Caco-2 (cell line): ENCODE measurements at regions not wholly inside any gene's neighbourhood (a gene's known extent, or its start where the extent isn't known, plus 50 kb on each side); places are given as distances from the start of the nearest gene placed in this dataset.

Experiments
- BruUV-seq: library from RNA; stranded (reverse); fragments of 400-500 nt; replicated peaks from 2 replicates; lab custom pipeline; 2021; lab: Mats Ljungman, UMichigan
- CTCF ChIA-PET: fragments of 300-600 bp; sonication (Branson Sonifier 250); formaldehyde crosslinking; loops from one replicate; lab custom pipeline; 2022; ENCODE audit warnings: antibody characterized with exemption; lab: Charles Lee
- POLR2A ChIA-PET: fragments of 300-600 bp; sonication (Branson Sonifier 250); formaldehyde crosslinking; loops from one replicate; lab custom pipeline; 2022; ENCODE audit warnings: antibody characterized with exemption; lab: Charles Lee
- DNase-seq, 2 experiments: peaks; one replicate each; pipeline versions ENCODE4 v3.0.0 to v3.0.0-alpha.2; 2020 to 2022
- H3K27me3 ChIP-seq: replicated peaks from 2 replicates; pipeline ENCODE4 v1.6.0; 2011; ENCODE audit warnings: low read length; ENCODE audit not compliant: control insufficient read depth, insufficient read depth
- H3K36me3 ChIP-seq: 2 replicates; pipeline ENCODE4 v1.5.1; 2011; ENCODE audit warnings: low read length; ENCODE audit not compliant: control insufficient read depth, insufficient read depth
- H3K4me1 ChIP-seq: fragments of 250-450 bp; sonication (Bioruptor Pico); 2 replicates; pipeline ENCODE4 v1.5.1; 2020; ENCODE audit warnings: mild to moderate bottlenecking
- H3K4me3 ChIP-seq: 2 replicates; pipeline ENCODE4 v1.5.1; 2011; ENCODE audit warnings: low read depth, mild to moderate bottlenecking, control low read depth, low read length
- H3K9me3 ChIP-seq: fragments of 250-450 bp; sonication (Bioruptor Pico); 2 replicates; pipeline ENCODE4 v1.5.1; 2020; ENCODE audit warnings: mild to moderate bottlenecking, moderate library complexity
- H3K27ac Mint-ChIP-seq: one replicate; pipeline ENCODE4 v1.8.0; 2022; ENCODE audit warnings: mixed read lengths; ENCODE audit not compliant: unreplicated experiment
- H3K27me3 Mint-ChIP-seq: one replicate; pipeline ENCODE4 v1.8.0; 2022; ENCODE audit warnings: mixed read lengths; ENCODE audit not compliant: insufficient read depth, unreplicated experiment
- H3K36me3 Mint-ChIP-seq: one replicate; pipeline ENCODE4 v1.8.0; 2022; ENCODE audit warnings: mild to moderate bottlenecking, mixed read lengths; ENCODE audit not compliant: insufficient read depth, unreplicated experiment
- H3K4me1 Mint-ChIP-seq: one replicate; pipeline ENCODE4 v1.8.0; 2022; ENCODE audit warnings: low read depth, mixed read lengths; ENCODE audit not compliant: unreplicated experiment
- H3K4me3 Mint-ChIP-seq: one replicate; pipeline ENCODE4 v1.8.0; 2022; ENCODE audit warnings: mild to moderate bottlenecking, moderate library complexity, mixed read lengths; ENCODE audit not compliant: unreplicated experiment
- H3K9me3 Mint-ChIP-seq: one replicate; pipeline ENCODE4 v1.8.0; 2022; ENCODE audit warnings: mixed read lengths; ENCODE audit not compliant: unreplicated experiment
- intact Hi-C: fragments of 100-400 bp; cut with micrococcal nuclease; formaldehyde crosslinking; loops from one replicate; pipeline ENCODE4 v1.10.0; 2022; ENCODE audit not compliant: unreplicated experiment
- TF ChIP-seq, protein P1 (sequence below), 2 experiments: fragments of 200-600 bp in 1 of 2; IDR thresholded peaks; 1 replicate in 1 of 2; 2 replicates in 1 of 2; pipeline versions ENCODE4 v1.5.1 to v1.8.0; 2011 to 2022; ENCODE audit warnings: antibody characterized with exemption in 1 of 2, control low read depth in 1 of 2, inconsistent platforms in 1 of 2, low read depth in 1 of 2, low read length in 1 of 2, mild to moderate bottlenecking in 1 of 2, moderate library complexity in 1 of 2; ENCODE audit not compliant: insufficient read depth in 1 of 2, severe bottlenecking in 1 of 2, unreplicated experiment in 1 of 2

GRCh38 chr1:201715801-201716741 is 112.9 kb upstream of the IPO9 start:
- BruUV-seq, result no TSS peak
- Mint-ChIP-seq H3K36me3 (no peaks in the 10 kb centered on the region), H3K27ac (no peak overlapping the region), H3K9me3 (no peaks in the 10 kb centered on the region), H3K4me1 (no peaks in the 10 kb centered on the region), H3K27me3 (peaks cover 20% of the 10 kb centered on the region), H3K4me3 (no peak overlapping the region)
- CTCF ChIA-PET, result interaction anchor here (1.0 to 2.1 kb wide), 2 partner anchors 77 to 268 kb away, joined by 3 to 5 read pairs; no protein-coding TSS in a partner anchor
- Histone ChIP-seq H3K27me3 (no peaks in the 10 kb centered on the region), H3K4me3 (no peak overlapping the region), H3K9me3 (no peaks in the 10 kb centered on the region), H3K4me1 (0 out of 2 replicates have a peak, but pooled peaks cover 8% of the 10 kb centered on the region), H3K36me3 (no peaks in the 10 kb centered on the region)
- TF ChIP-seq, protein P1, sequence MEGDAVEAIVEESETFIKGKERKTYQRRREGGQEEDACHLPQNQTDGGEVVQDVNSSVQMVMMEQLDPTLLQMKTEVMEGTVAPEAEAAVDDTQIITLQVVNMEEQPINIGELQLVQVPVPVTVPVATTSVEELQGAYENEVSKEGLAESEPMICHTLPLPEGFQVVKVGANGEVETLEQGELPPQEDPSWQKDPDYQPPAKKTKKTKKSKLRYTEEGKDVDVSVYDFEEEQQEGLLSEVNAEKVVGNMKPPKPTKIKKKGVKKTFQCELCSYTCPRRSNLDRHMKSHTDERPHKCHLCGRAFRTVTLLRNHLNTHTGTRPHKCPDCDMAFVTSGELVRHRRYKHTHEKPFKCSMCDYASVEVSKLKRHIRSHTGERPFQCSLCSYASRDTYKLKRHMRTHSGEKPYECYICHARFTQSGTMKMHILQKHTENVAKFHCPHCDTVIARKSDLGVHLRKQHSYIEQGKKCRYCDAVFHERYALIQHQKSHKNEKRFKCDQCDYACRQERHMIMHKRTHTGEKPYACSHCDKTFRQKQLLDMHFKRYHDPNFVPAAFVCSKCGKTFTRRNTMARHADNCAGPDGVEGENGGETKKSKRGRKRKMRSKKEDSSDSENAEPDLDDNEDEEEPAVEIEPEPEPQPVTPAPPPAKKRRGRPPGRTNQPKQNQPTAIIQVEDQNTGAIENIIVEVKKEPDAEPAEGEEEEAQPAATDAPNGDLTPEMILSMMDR (IDR thresholded peaks at IDR 0.05; ENCODE audit: insufficient read depth in 1 of 2, low read depth in 1 of 2, low read length in 1 of 2, severe bottlenecking in 1 of 2, unreplicated experiment in 1 of 2), result no peak
- no peak for DNase-seq
- intact Hi-C loops, result no loop called here
- POLR2A ChIA-PET, result no interaction called here

- TF ChIP-seq, protein P1 (IDR thresholded peaks at IDR 0.05; ENCODE audit: insufficient read depth in 1 of 2, low read depth in 1 of 2, low read length in 1 of 2, severe bottlenecking in 1 of 2, unreplicated experiment in 1 of 2), result no peak
- intact Hi-C loops, result no loop called here
- H3K9me3 Mint-ChIP-seq, result no peaks in the 10 kb centered on the region
- no peaks in the 10 kb centered on the region for H3K4me1 Mint-ChIP-seq
- no peaks in the 10 kb centered on the region for H3K36me3 Mint-ChIP-seq
- H3K9me3 ChIP-seq, result no peaks in the 10 kb centered on the region
- DNase-seq, result no peak
- POLR2A ChIA-PET, result no interaction called here
- H3K27ac Mint-ChIP-seq, result no peak overlapping the region
- H3K4me3 Mint-ChIP-seq, result no peak overlapping the region
- BruUV-seq, result no TSS peak
- no peak overlapping the region for H3K4me3 ChIP-seq
- H3K27me3 ChIP-seq, result no peaks in the 10 kb centered on the region
- H3K27me3 Mint-ChIP-seq, result peaks cover 21% of the 10 kb centered on the region
- CTCF ChIA-PET, result interaction anchor here (2.1 kb wide), 1 partner anchor 76 kb away, joined by 5 read pairs; no protein-coding TSS in a partner anchor
- no peaks in the 10 kb centered on the region for H3K36me3 ChIP-seq
- 0 out of 2 replicates have a peak, but pooled peaks cover 8% of the 10 kb centered on the region for H3K4me1 ChIP-seq
These were observed 112.2 kb upstream of the IPO9 start for GRCh38 chr1:201716742-201717135.

DNA sequence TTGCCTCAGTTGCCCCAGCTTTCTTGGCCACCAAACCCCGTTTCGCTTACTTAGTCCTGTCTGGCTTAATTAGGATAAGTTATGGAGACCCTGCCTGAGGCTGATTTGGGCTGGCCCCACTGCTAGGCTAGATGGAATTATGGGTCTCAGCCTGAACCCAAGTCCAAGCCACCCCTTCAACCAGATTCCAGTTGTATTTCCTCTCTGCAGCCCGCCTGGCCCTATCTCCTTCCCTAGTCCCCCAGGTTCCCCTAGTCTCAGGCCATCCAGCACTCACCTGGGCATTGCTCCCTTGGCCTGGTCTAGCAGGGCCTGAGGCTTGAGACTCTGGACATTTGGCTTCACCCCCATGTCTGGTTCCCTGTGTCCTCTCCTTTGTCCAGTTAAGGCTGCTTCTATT is 111.7 kb upstream of the IPO9 start:
- Mint-ChIP-seq H3K4me1 (no peaks in the 10 kb centered on the region), H3K4me3 (no peak overlapping the region), H3K27me3 (peaks cover 22% of the 10 kb centered on the region), H3K27ac (no peak overlapping the region), H3K9me3 (no peaks in the 10 kb centered on the region), H3K36me3 (no peaks in the 10 kb centered on the region)
- DNase-seq, result no peak
- H3K27me3 ChIP-seq, result no peaks in the 10 kb centered on the region
- H3K9me3 ChIP-seq, result no peaks in the 10 kb centered on the region
- H3K36me3 ChIP-seq, result no peaks in the 10 kb centered on the region
- intact Hi-C loops, result no loop called here
- ChIA-PET CTCF (interaction anchor here (0.8 kb wide), 1 partner anchor 75 kb away, joined by 3 read pairs; no protein-coding TSS in a partner anchor), POLR2A (no interaction called here)
- TF ChIP-seq, protein P1 (IDR thresholded peaks at IDR 0.05; ENCODE audit: insufficient read depth in 1 of 2, low read depth in 1 of 2, low read length in 1 of 2, severe bottlenecking in 1 of 2, unreplicated experiment in 1 of 2), result no peak
- 0 out of 2 replicates have a peak, but pooled peaks cover 8% of the 10 kb centered on the region for H3K4me1 ChIP-seq
- BruUV-seq, result no TSS peak
- H3K4me3 ChIP-seq, result no peak overlapping the region
